Tibial nerve (tissue), 4 donors: ENCODE measurements at regions not wholly inside any gene's neighbourhood (a gene's known extent, or its start where the extent isn't known, plus 50 kb on each side); places are given as distances from the start of the nearest gene placed in this dataset.

Experiments
- EP300 ChIP-seq, 2 donors: sonication (generic); formaldehyde crosslinking; IDR thresholded peaks; one replicate each; pipeline ENCODE4 v1.6.1; 2017; ENCODE audit warnings: antibody characterized with exemption in 2 of 2, mild to moderate bottlenecking in 1 of 2
- POLR2A ChIP-seq, 2 donors: fragments of 450-650 bp; IDR thresholded peaks; one replicate each; pipeline ENCODE4 v1.6.1; 2017; ENCODE audit warnings: antibody characterized with exemption in 2 of 2, mild to moderate bottlenecking in 2 of 2, moderate library complexity in 2 of 2
- TF ChIP-seq, protein P1 (sequence below), 5 experiments: fragments of 200-600 bp in 3 of 5; fragments of 450-650 bp in 2 of 5; sonication (generic) in 3 of 5; IDR thresholded peaks; one replicate each; pipeline ENCODE4 v1.5.1; 2016 to 2019; ENCODE audit warnings: antibody characterized with exemption in 5 of 5, mild to moderate bottlenecking in 3 of 5, moderate library complexity in 2 of 5

DNA sequence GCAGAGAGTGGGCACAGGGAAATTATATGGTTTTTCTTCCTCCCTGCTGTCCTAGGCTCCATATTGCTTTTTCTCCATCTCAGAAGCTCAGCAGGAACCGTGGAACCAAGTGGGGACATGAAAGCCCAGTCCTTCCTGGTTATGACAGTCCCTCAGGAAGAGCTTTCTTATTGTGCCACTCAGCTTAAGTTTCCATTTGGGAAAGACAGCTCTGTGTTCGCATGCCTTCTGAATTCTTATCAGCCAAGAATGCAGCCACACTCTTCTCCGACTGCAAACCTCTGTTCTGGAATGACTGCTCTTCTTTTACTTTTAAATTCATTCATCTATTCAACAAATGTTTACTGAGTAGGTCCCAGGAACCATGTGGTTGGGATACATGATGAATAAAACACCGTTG, 58.0 kb upstream of the PPARGC1A start:
- no peak for TF ChIP-seq POLR2A (IDR thresholded peaks at IDR 0.05)
- TF ChIP-seq, protein P1, sequence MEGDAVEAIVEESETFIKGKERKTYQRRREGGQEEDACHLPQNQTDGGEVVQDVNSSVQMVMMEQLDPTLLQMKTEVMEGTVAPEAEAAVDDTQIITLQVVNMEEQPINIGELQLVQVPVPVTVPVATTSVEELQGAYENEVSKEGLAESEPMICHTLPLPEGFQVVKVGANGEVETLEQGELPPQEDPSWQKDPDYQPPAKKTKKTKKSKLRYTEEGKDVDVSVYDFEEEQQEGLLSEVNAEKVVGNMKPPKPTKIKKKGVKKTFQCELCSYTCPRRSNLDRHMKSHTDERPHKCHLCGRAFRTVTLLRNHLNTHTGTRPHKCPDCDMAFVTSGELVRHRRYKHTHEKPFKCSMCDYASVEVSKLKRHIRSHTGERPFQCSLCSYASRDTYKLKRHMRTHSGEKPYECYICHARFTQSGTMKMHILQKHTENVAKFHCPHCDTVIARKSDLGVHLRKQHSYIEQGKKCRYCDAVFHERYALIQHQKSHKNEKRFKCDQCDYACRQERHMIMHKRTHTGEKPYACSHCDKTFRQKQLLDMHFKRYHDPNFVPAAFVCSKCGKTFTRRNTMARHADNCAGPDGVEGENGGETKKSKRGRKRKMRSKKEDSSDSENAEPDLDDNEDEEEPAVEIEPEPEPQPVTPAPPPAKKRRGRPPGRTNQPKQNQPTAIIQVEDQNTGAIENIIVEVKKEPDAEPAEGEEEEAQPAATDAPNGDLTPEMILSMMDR (IDR thresholded peaks at IDR 0.05), result no peak
- no peak for TF ChIP-seq EP300 (IDR thresholded peaks at IDR 0.05)
